ENCODE measurements at regions not wholly inside any gene's neighbourhood (a gene's known extent, or its start where the extent isn't known, plus 50 kb on each side); places are given as distances from the start of the nearest gene placed in this dataset.

DNA sequence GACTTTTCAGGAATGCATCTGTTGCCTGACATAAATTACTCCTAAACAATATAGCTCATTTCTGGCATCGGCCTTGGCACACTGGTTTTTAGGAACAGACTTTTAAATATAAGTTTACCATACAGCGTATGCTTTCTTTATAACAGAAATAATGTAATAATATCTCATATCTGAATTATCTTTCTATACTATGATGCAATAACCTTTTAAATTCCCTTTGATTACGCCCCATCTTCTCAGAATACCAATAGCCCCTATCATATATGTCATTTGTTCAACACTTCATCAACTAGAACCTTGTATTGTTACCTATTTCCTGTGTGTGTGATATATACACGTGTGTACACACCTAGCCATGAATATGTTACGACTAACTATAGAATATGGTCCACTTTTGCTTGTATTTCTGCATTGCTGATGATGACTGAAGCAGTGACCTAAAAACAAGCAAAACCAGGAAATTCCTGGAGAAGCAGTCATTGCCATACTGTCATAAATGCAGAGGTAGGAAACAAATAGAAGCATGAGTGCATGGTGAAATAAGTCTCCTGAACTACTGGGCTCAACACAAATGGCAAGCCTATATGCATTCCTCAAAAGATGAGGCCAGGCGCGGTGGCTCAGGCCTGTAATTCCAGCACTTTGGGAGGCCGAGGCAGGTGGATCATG, 618.4 kb upstream of the NRP1 start:
- TF ChIP-seq, protein P1, sequence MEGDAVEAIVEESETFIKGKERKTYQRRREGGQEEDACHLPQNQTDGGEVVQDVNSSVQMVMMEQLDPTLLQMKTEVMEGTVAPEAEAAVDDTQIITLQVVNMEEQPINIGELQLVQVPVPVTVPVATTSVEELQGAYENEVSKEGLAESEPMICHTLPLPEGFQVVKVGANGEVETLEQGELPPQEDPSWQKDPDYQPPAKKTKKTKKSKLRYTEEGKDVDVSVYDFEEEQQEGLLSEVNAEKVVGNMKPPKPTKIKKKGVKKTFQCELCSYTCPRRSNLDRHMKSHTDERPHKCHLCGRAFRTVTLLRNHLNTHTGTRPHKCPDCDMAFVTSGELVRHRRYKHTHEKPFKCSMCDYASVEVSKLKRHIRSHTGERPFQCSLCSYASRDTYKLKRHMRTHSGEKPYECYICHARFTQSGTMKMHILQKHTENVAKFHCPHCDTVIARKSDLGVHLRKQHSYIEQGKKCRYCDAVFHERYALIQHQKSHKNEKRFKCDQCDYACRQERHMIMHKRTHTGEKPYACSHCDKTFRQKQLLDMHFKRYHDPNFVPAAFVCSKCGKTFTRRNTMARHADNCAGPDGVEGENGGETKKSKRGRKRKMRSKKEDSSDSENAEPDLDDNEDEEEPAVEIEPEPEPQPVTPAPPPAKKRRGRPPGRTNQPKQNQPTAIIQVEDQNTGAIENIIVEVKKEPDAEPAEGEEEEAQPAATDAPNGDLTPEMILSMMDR (IDR thresholded peaks at IDR 0.05): no peak
- no peak for TF ChIP-seq POLR2A (IDR thresholded peaks at IDR 0.05)
- TF ChIP-seq POLR2AphosphoS5 (IDR thresholded peaks at IDR 0.05): no peak
- no peak for TF ChIP-seq EP300 (IDR thresholded peaks at IDR 0.05)

Data from stomach (tissue), 4 donors.